H9 (cell line): ENCODE measurements at regions not wholly inside any gene's neighbourhood (a gene's known extent, or its start where the extent isn't known, plus 50 kb on each side); places are given as distances from the start of the nearest gene placed in this dataset.

Experiments used
- DNase-seq: peaks from one replicate; pipeline ENCODE4 v3.0.0-alpha.2; 2017
- H2AFZ ChIP-seq: one replicate; pipeline ENCODE4 v1.6.1; 2013; ENCODE audit warnings: mild to moderate bottlenecking, low read length, control low read depth, moderate library complexity
- H2AK5ac ChIP-seq: 2 replicates; pipeline ENCODE4 v1.6.1; 2013; ENCODE audit warnings: low read length, control low read depth, mixed read lengths; ENCODE audit not compliant: insufficient read length
- H2BK120ac ChIP-seq: one replicate; pipeline ENCODE4 v1.6.1; 2013; ENCODE audit warnings: low read depth, mild to moderate bottlenecking, low read length, control low read depth, inconsistent platforms; ENCODE audit not compliant: poor library complexity, severe bottlenecking
- H2BK12ac ChIP-seq: 2 replicates; pipeline ENCODE4 v1.6.1; 2013; ENCODE audit warnings: low read length, control low read depth, mixed read lengths, low read depth; ENCODE audit not compliant: insufficient read length
- H2BK15ac ChIP-seq: 2 replicates; pipeline ENCODE4 v1.6.1; 2013; ENCODE audit warnings: low read depth, low read length, control low read depth
- H2BK20ac ChIP-seq: one replicate; pipeline ENCODE4 v1.6.1; 2013; ENCODE audit warnings: low read depth, mild to moderate bottlenecking, low read length, control low read depth, inconsistent platforms; ENCODE audit not compliant: poor library complexity, severe bottlenecking
- H2BK5ac ChIP-seq: 2 replicates; pipeline ENCODE4 v1.6.1; 2013; ENCODE audit warnings: low read length, control low read depth, mixed read lengths; ENCODE audit not compliant: insufficient read length
- H3K14ac ChIP-seq: 2 replicates; pipeline ENCODE4 v1.6.1; 2013; ENCODE audit warnings: low read length, control low read depth; ENCODE audit not compliant: insufficient read depth
- H3K18ac ChIP-seq: 2 replicates; pipeline ENCODE4 v1.6.1; 2013; ENCODE audit warnings: low read depth, mild to moderate bottlenecking, mixed read lengths, low read length, control low read depth; ENCODE audit not compliant: insufficient read length
- H3K23ac ChIP-seq: 2 replicates; pipeline ENCODE4 v1.6.1; 2013; ENCODE audit warnings: low read length, control low read depth, mixed read lengths, low read depth; ENCODE audit not compliant: insufficient read length
- H3K23me2 ChIP-seq: 2 replicates; pipeline ENCODE4 v1.6.1; 2013; ENCODE audit warnings: low read depth, mild to moderate bottlenecking, mixed read lengths, low read length, control low read depth; ENCODE audit not compliant: insufficient read length, poor library complexity, severe bottlenecking
- H3K27ac ChIP-seq: 2 replicates; pipeline ENCODE4 v1.5.1; 2013; ENCODE audit warnings: low read length, control low read depth, mixed read lengths, low read depth; ENCODE audit not compliant: insufficient read length
- H3K27me3 ChIP-seq: 2 replicates; pipeline ENCODE4 v1.6.1; 2013; ENCODE audit warnings: low read length, control low read depth, inconsistent platforms; ENCODE audit not compliant: insufficient read depth
- H3K4ac ChIP-seq: 2 replicates; pipeline ENCODE4 v1.6.1; 2013; ENCODE audit warnings: low read depth, mild to moderate bottlenecking, control low read depth, inconsistent platforms, low read length, moderate library complexity
- H3K4me1 ChIP-seq: 2 replicates; pipeline ENCODE4 v1.6.1; 2013; ENCODE audit warnings: low read length, control low read depth, inconsistent platforms; ENCODE audit not compliant: insufficient read depth
- H3K4me2 ChIP-seq: 2 replicates; pipeline ENCODE4 v1.6.1; 2013; ENCODE audit warnings: low read length, control low read depth, mixed read lengths; ENCODE audit not compliant: insufficient read length, insufficient read depth
- H3K56ac ChIP-seq: 2 replicates; pipeline ENCODE4 v1.6.1; 2013; ENCODE audit warnings: low read depth, mild to moderate bottlenecking, mixed read lengths, low read length, control low read depth; ENCODE audit not compliant: insufficient read length
- H3K79me1 ChIP-seq: 2 replicates; pipeline ENCODE4 v1.6.1; 2013; ENCODE audit warnings: low read depth, mild to moderate bottlenecking, moderate library complexity, low read length, control low read depth, inconsistent platforms; ENCODE audit not compliant: insufficient read depth, poor library complexity, severe bottlenecking
- H3K79me2 ChIP-seq: 2 replicates; pipeline ENCODE4 v1.6.1; 2013; ENCODE audit warnings: low read length, control low read depth, inconsistent platforms; ENCODE audit not compliant: insufficient read depth
- H3K9ac ChIP-seq: 2 replicates; pipeline ENCODE4 v1.6.1; 2013; ENCODE audit warnings: low read length, control low read depth, mixed read lengths; ENCODE audit not compliant: insufficient read length; ENCODE audit errors: extremely low read depth
- H3K9me3 ChIP-seq: one replicate; pipeline ENCODE4 v1.6.1; 2013; ENCODE audit warnings: low read depth, low read length, inconsistent platforms; ENCODE audit not compliant: control insufficient read depth
- H3T11ph ChIP-seq: one replicate; pipeline ENCODE4 v1.6.1; 2013; ENCODE audit warnings: mild to moderate bottlenecking, low read length, control low read depth, inconsistent platforms
- H4K20me1 ChIP-seq: one replicate; pipeline ENCODE4 v1.6.1; 2013; ENCODE audit not compliant: control insufficient read depth, insufficient read length, insufficient read depth
- H4K5ac ChIP-seq: 2 replicates; pipeline ENCODE4 v1.6.1; 2013; ENCODE audit warnings: low read depth, mild to moderate bottlenecking, mixed read lengths, low read length, control low read depth; ENCODE audit not compliant: insufficient read length
- H4K8ac ChIP-seq: replicated peaks from 2 replicates; pipeline ENCODE4 v1.6.1; 2013; ENCODE audit warnings: low read length, control low read depth, mixed read lengths, low read depth; ENCODE audit not compliant: insufficient read length
- H4K91ac ChIP-seq: 2 replicates; pipeline ENCODE4 v1.6.1; 2013; ENCODE audit warnings: low read depth, mild to moderate bottlenecking, moderate library complexity, mixed read lengths, low read length, control low read depth; ENCODE audit not compliant: insufficient read length
- H3K27ac Mint-ChIP-seq, 3 experiments: 2 replicates in 2 of 3; 3 replicates in 1 of 3; pipeline ENCODE4 v1.8.0; 2020 to 2021; ENCODE audit warnings: mixed read lengths in 3 of 3, mild to moderate bottlenecking in 1 of 3, moderate library complexity in 1 of 3
- H3K27me3 Mint-ChIP-seq: 2 replicates; pipeline ENCODE4 v1.8.0; 2021; ENCODE audit warnings: low read depth, mild to moderate bottlenecking, moderate library complexity, mixed read lengths
- H3K36me3 Mint-ChIP-seq, 3 experiments: 2 replicates in 2 of 3; 3 replicates in 1 of 3; pipeline ENCODE4 v1.8.0; 2020 to 2021; ENCODE audit warnings: low read depth in 3 of 3, mixed read lengths in 3 of 3; ENCODE audit not compliant: insufficient read depth in 1 of 3
- H3K4me1 Mint-ChIP-seq, 2 experiments: 2 replicates each; pipeline ENCODE4 v1.8.0; 2020; ENCODE audit warnings: mixed read lengths in 2 of 2
- H3K4me3 Mint-ChIP-seq, 2 experiments: 2 replicates in 1 of 2; 3 replicates in 1 of 2; pipeline ENCODE4 v1.8.0; 2020 to 2021; ENCODE audit warnings: mild to moderate bottlenecking in 2 of 2, mixed read lengths in 2 of 2, moderate library complexity in 1 of 2
- H3K9me3 Mint-ChIP-seq, 2 experiments: 2 replicates in 1 of 2; 3 replicates in 1 of 2; pipeline ENCODE4 v1.8.0; 2020; ENCODE audit warnings: mild to moderate bottlenecking in 2 of 2, mixed read lengths in 2 of 2, moderate library complexity in 1 of 2
- WGBS: extraction: QIAGEN DNeasy Blood & Tissue Kit; methylation state at CpG from one replicate; pipeline ENCODE4 v1.1.7; 2013; ENCODE audit warnings: missing lambda C conversion rate, low lambda C conversion rate, mixed read lengths; ENCODE audit not compliant: insufficient read length; ENCODE audit errors: extremely low coverage; 5-methylcytosine and 5-hydroxymethylcytosine counted together
- TF ChIP-seq, protein P1 (sequence below): fragments of 200-600 bp; sonication (generic); conservative IDR thresholded peaks from 3 replicates; pipeline ENCODE4 v1.8.0; 2021; ENCODE audit warnings: antibody characterized with exemption, mild to moderate bottlenecking

DNA sequence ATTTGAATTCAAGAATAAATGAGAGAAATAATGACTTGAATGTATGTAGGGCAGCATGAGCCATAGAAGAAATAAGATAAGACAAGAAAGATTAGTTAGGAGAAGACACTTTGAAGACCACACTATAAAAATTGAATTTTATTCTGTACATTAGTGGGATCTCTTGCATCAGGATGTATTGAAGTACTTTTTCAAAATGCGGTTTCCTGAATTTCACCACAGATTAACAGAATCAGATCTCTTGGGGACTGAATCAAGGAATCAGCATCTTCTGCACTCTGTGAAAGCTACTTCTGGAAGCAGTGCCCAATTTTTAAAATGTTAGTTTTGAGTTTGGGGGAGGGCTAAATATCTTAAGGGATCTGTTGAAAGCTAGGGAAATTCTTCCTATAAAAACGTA lies 763.9 kb upstream of the GOLIM4 start:
- Histone ChIP-seq H4K8ac (no peak overlapping the region), H3K27ac (no peak overlapping the region), H3K4me1 (no peaks in the 10 kb centered on the region), H3K23me2 (no peaks in the 10 kb centered on the region), H2BK20ac (no peak overlapping the region), H3K18ac (no peak overlapping the region), H2BK120ac (no peak overlapping the region), H3K23ac (no peak overlapping the region), H2BK12ac (no peak overlapping the region), H3K27me3 (no peaks in the 10 kb centered on the region), H4K20me1 (no peaks in the 10 kb centered on the region), H3K56ac (no peak overlapping the region), H3K9ac (no peak overlapping the region), H4K91ac (no peak overlapping the region), H2BK5ac (no peak overlapping the region), H2AK5ac (no peak overlapping the region), H2AFZ (no peak overlapping the region), H3T11ph (no peak overlapping the region), H3K4ac (no peak overlapping the region), H3K79me1 (no peaks in the 10 kb centered on the region), H4K5ac (no peak overlapping the region), H2BK15ac (no peak overlapping the region), H3K14ac (no peak overlapping the region), H3K4me2 (no peak overlapping the region), H3K79me2 (no peaks in the 10 kb centered on the region), H3K9me3 (no peaks in the 10 kb centered on the region)
- no CpG with 5 or more reads among the region's 2 CpGs for WGBS
- Mint-ChIP-seq H3K4me1 (no peaks in the 10 kb centered on the region), H3K27ac (no peak overlapping the region), H3K4me3 (no peak overlapping the region), H3K36me3 (peaks cover 0 to 22% (median 4%) of the 10 kb centered on the region in 3 experiments; a peak in 3 of 7 replicates), H3K27me3 (no peaks in the 10 kb centered on the region), H3K9me3 (peaks cover 2 to 11% of the 10 kb centered on the region in 2 experiments; a peak in 3 of 5 replicates)
- no peak for DNase-seq
- TF ChIP-seq, protein P1, sequence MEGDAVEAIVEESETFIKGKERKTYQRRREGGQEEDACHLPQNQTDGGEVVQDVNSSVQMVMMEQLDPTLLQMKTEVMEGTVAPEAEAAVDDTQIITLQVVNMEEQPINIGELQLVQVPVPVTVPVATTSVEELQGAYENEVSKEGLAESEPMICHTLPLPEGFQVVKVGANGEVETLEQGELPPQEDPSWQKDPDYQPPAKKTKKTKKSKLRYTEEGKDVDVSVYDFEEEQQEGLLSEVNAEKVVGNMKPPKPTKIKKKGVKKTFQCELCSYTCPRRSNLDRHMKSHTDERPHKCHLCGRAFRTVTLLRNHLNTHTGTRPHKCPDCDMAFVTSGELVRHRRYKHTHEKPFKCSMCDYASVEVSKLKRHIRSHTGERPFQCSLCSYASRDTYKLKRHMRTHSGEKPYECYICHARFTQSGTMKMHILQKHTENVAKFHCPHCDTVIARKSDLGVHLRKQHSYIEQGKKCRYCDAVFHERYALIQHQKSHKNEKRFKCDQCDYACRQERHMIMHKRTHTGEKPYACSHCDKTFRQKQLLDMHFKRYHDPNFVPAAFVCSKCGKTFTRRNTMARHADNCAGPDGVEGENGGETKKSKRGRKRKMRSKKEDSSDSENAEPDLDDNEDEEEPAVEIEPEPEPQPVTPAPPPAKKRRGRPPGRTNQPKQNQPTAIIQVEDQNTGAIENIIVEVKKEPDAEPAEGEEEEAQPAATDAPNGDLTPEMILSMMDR = no peak
